ENCODE measurements at regions not wholly inside any gene's neighbourhood (a gene's known extent, or its start where the extent isn't known, plus 50 kb on each side); places are given as distances from the start of the nearest gene placed in this dataset.

DNA sequence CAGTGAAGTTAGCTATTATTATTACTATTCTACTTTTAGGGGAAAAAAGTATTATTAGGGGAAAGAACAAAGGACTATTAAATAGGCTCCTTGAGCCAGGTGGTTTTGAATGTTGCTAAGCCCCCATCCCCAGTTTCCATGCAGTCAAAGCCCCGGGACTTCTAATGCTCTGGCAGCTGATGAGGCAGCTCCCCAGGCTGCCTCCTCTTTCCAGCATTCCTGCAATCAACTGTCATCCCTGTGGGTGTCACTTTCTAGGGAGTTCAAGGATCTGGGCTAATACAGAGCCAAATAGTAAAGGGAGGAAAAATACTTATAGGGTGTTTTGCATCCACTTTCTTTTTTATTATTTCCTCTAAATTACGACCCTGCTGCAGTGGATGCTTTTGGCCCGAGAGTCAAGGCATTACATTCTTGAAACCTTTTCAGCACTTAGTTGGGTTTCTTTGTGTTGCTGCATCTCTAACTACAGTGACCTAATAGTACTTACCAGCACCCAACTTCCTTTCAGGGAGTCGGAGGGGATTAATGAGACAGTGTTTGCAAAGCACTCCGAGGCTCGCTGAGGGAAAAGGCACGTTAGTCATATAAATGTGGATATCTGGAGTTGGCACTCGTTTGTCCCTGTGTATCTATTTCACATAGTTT lies 303.9 kb upstream of the MAP3K7 start:
- TF ChIP-seq, protein P1, sequence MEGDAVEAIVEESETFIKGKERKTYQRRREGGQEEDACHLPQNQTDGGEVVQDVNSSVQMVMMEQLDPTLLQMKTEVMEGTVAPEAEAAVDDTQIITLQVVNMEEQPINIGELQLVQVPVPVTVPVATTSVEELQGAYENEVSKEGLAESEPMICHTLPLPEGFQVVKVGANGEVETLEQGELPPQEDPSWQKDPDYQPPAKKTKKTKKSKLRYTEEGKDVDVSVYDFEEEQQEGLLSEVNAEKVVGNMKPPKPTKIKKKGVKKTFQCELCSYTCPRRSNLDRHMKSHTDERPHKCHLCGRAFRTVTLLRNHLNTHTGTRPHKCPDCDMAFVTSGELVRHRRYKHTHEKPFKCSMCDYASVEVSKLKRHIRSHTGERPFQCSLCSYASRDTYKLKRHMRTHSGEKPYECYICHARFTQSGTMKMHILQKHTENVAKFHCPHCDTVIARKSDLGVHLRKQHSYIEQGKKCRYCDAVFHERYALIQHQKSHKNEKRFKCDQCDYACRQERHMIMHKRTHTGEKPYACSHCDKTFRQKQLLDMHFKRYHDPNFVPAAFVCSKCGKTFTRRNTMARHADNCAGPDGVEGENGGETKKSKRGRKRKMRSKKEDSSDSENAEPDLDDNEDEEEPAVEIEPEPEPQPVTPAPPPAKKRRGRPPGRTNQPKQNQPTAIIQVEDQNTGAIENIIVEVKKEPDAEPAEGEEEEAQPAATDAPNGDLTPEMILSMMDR (conservative IDR thresholded peaks at IDR 0.05; ENCODE audit: low read depth, low read length), result no peak
- no peak for TF ChIP-seq EZH2 (IDR thresholded peaks at IDR 0.05; ENCODE audit: low read length, unreplicated experiment)

Data from PC-3 (cell line).